ENCODE measurements at regions not wholly inside any gene's neighbourhood (a gene's known extent, or its start where the extent isn't known, plus 50 kb on each side); places are given as distances from the start of the nearest gene placed in this dataset.

GRCh38 chr1:214202992-214203391 is 78.0 kb upstream of the SMYD2 start:
- H3K4me3 ChIP-seq (ENCODE audit: low read depth in 2 of 2, low read length in 2 of 2) = no peak overlapping the region
- POLR2A ChIA-PET = no interaction called here
- in situ Hi-C loops (cut with HindIII; ENCODE audit: low pct_unique_long_range_greater_than_20kb, low sequenced_read_pairs) = no loop called here
- no peak for DNase-seq (ENCODE audit: low read depth, low spot score)
- no peaks in the 10 kb centered on the region for H3K4me1 ChIP-seq (ENCODE audit: control insufficient read depth, insufficient read depth, low read length)
- H3K27ac ChIP-seq (ENCODE audit: low read length) = no peak overlapping the region
- peaks cover 18% of the 10 kb centered on the region for H3K27me3 ChIP-seq (ENCODE audit: control insufficient read depth, insufficient read depth, low read length)
- CTCF ChIA-PET = no interaction called here
- no peaks in the 10 kb centered on the region for H3K36me3 ChIP-seq (ENCODE audit: control insufficient read depth, insufficient read depth, low read length)
- H3K9me3 ChIP-seq (ENCODE audit: control insufficient read depth, insufficient read depth, low read depth, low read length) = no peaks in the 10 kb centered on the region
- TF ChIP-seq, protein P1, sequence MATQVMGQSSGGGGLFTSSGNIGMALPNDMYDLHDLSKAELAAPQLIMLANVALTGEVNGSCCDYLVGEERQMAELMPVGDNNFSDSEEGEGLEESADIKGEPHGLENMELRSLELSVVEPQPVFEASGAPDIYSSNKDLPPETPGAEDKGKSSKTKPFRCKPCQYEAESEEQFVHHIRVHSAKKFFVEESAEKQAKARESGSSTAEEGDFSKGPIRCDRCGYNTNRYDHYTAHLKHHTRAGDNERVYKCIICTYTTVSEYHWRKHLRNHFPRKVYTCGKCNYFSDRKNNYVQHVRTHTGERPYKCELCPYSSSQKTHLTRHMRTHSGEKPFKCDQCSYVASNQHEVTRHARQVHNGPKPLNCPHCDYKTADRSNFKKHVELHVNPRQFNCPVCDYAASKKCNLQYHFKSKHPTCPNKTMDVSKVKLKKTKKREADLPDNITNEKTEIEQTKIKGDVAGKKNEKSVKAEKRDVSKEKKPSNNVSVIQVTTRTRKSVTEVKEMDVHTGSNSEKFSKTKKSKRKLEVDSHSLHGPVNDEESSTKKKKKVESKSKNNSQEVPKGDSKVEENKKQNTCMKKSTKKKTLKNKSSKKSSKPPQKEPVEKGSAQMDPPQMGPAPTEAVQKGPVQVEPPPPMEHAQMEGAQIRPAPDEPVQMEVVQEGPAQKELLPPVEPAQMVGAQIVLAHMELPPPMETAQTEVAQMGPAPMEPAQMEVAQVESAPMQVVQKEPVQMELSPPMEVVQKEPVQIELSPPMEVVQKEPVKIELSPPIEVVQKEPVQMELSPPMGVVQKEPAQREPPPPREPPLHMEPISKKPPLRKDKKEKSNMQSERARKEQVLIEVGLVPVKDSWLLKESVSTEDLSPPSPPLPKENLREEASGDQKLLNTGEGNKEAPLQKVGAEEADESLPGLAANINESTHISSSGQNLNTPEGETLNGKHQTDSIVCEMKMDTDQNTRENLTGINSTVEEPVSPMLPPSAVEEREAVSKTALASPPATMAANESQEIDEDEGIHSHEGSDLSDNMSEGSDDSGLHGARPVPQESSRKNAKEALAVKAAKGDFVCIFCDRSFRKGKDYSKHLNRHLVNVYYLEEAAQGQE (IDR thresholded peaks at IDR 0.05; ENCODE audit: insufficient read depth in 1 of 2, low read depth in 2 of 2, low read length in 1 of 2) = no peak
- no peak for TF ChIP-seq SIN3A (IDR thresholded peaks at IDR 0.05; ENCODE audit: borderline replicate concordance, insufficient read depth, low read depth, low read length)
- no peak for TF ChIP-seq POLR2AphosphoS5 (IDR thresholded peaks at IDR 0.05; ENCODE audit: low read depth, low read length)
- TF ChIP-seq TCF7L2 (IDR thresholded peaks at IDR 0.05; ENCODE audit: low read depth, low read length) = no peak
- TF ChIP-seq CTCF (IDR thresholded peaks at IDR 0.05) = no peak
- ATAC-seq = no peak
- no TSS peak for BruUV-seq (replicated peaks)
- intact Hi-C loops (cut with micrococcal nuclease; ENCODE audit: unreplicated experiment) = no loop called here

- in situ Hi-C loops (cut with HindIII; ENCODE audit: low pct_unique_long_range_greater_than_20kb, low sequenced_read_pairs) (no loop called here), intact Hi-C loops (cut with micrococcal nuclease; ENCODE audit: unreplicated experiment) (no loop called here)
- H3K36me3 ChIP-seq (ENCODE audit: control insufficient read depth, insufficient read depth, low read length) = no peaks in the 10 kb centered on the region
- BruUV-seq (replicated peaks) = no TSS peak
- no peaks in the 10 kb centered on the region for H3K9me3 ChIP-seq (ENCODE audit: control insufficient read depth, insufficient read depth, low read depth, low read length)
- peaks cover 18% of the 10 kb centered on the region for H3K27me3 ChIP-seq (ENCODE audit: control insufficient read depth, insufficient read depth, low read length)
- CTCF ChIA-PET = no interaction called here
- ATAC-seq (no peak), DNase-seq (ENCODE audit: low read depth, low spot score) (no peak)
- no peaks in the 10 kb centered on the region for H3K4me1 ChIP-seq (ENCODE audit: control insufficient read depth, insufficient read depth, low read length)
- no peak for TF ChIP-seq SIN3A (IDR thresholded peaks at IDR 0.05; ENCODE audit: borderline replicate concordance, insufficient read depth, low read depth, low read length)
- no peak for TF ChIP-seq CTCF (IDR thresholded peaks at IDR 0.05)
- no peak for TF ChIP-seq POLR2AphosphoS5 (IDR thresholded peaks at IDR 0.05; ENCODE audit: low read depth, low read length)
- TF ChIP-seq TCF7L2 (IDR thresholded peaks at IDR 0.05; ENCODE audit: low read depth, low read length) = no peak
- TF ChIP-seq, protein P1 (IDR thresholded peaks at IDR 0.05; ENCODE audit: insufficient read depth in 1 of 2, low read depth in 2 of 2, low read length in 1 of 2) = no peak
- H3K4me3 ChIP-seq (ENCODE audit: low read depth in 2 of 2, low read length in 2 of 2) = no peak overlapping the region
- POLR2A ChIA-PET = interaction anchor here (0.5 kb wide), 1 partner anchor 20 kb away, joined by 3 read pairs; no protein-coding TSS in a partner anchor
- H3K27ac ChIP-seq (ENCODE audit: low read length) = no peak overlapping the region
Observed at GRCh38 chr1:214205053-214205452, 75.9 kb upstream of the SMYD2 start.
